SH-SY5Y (cell line): ENCODE measurements at regions not wholly inside any gene's neighbourhood (a gene's known extent, or its start where the extent isn't known, plus 50 kb on each side); places are given as distances from the start of the nearest gene placed in this dataset.

Source experiments
- GATA2 ChIP-seq: IDR thresholded peaks from 2 replicates; pipeline ENCODE4 v1.6.1; 2011; ENCODE audit warnings: mild to moderate bottlenecking, low read depth, low read length
- GATA3 ChIP-seq: IDR thresholded peaks from 2 replicates; pipeline ENCODE4 v1.6.1; 2011; ENCODE audit warnings: low read depth, mild to moderate bottlenecking, low read length, moderate library complexity

- no peak for TF ChIP-seq GATA2
- TF ChIP-seq GATA3, result no peak
Observed at GRCh38 chr1:4146101-4146500, 246.0 kb upstream of the C1orf174 start.
